ENCODE measurements at regions not wholly inside any gene's neighbourhood (a gene's known extent, or its start where the extent isn't known, plus 50 kb on each side); places are given as distances from the start of the nearest gene placed in this dataset.

- peaks cover 54% of the 10 kb centered on the region for H3K36me3 ChIP-seq (ENCODE audit: insufficient read depth, low read length)
- BruUV-seq (replicated peaks) = no TSS peak
- intact Hi-C loops (cut with micrococcal nuclease; ENCODE audit: unreplicated experiment) = no loop called here
- no peak overlapping the region for H3K4me3 ChIP-seq (ENCODE audit: low read depth, low read length, poor library complexity, severe bottlenecking)
- no peaks in the 10 kb centered on the region; the same call in 1 of the 2 replicates for H4K20me1 ChIP-seq (ENCODE audit: insufficient read depth, low read length)
- TF ChIP-seq EZH2phosphoT487 (IDR thresholded peaks at IDR 0.05; ENCODE audit: borderline replicate concordance, low read depth, low read length) (no peak), CTCF (conservative IDR thresholded peaks at IDR 0.05; ENCODE audit: low read length) (no peak)
- CTCF ChIA-PET (ENCODE audit: unreplicated experiment) = no interaction called here
- POLR2A ChIA-PET = interaction anchor here (1.2 kb wide), 1 partner anchor 8 kb away, joined by 4 read pairs; no protein-coding TSS in a partner anchor
- H3K27ac ChIP-seq (ENCODE audit: low read depth, low read length, poor library complexity, severe bottlenecking) = no peak overlapping the region
- no peak for DNase-seq (ENCODE audit: low spot score)
- H3K9me3 ChIP-seq (ENCODE audit: low read length) = no peaks in the 10 kb centered on the region
- H3K4me1 ChIP-seq (ENCODE audit: insufficient read depth, low read length, poor library complexity, severe bottlenecking) = peaks cover 46% of the 10 kb centered on the region
- H3K4me2 ChIP-seq (ENCODE audit: low read length) = no peak overlapping the region
- H2AFZ ChIP-seq (ENCODE audit: low read length) = no peak overlapping the region
- H3K79me2 ChIP-seq (ENCODE audit: insufficient read depth, low read depth, low read length) = peaks cover 28% of the 10 kb centered on the region; the same call in 1 of the 2 replicates
- H3K9me2 ChIP-seq (ENCODE audit: insufficient read depth, low read length) = no peaks in the 10 kb centered on the region
These were observed 87.1 kb upstream of the KCNA1 start for GRCh38 chr12:4822572-4822971.

- POLR2A ChIA-PET = interaction anchor here (1.0 kb wide), 1 partner anchor 175 kb away, joined by 3 read pairs; no protein-coding TSS in a partner anchor
These were observed 85.3 kb upstream of the KCNA1 start for GRCh38 chr12:4824380-4824779.

More at GRCh38 chr12:4824380-4824779, 85.3 kb upstream of the KCNA1 start:
- Histone ChIP-seq H3K4me3 (ENCODE audit: low read depth, low read length, poor library complexity, severe bottlenecking) (no peak overlapping the region), H3K27ac (ENCODE audit: low read depth, low read length, poor library complexity, severe bottlenecking) (no peak overlapping the region), H3K9me3 (ENCODE audit: low read length) (no peaks in the 10 kb centered on the region), H2AFZ (ENCODE audit: low read length) (no peak overlapping the region), H3K79me2 (ENCODE audit: insufficient read depth, low read depth, low read length) (peaks cover 46% of the 10 kb centered on the region; the same call in 1 of the 2 replicates), H3K9me2 (ENCODE audit: insufficient read depth, low read length) (no peaks in the 10 kb centered on the region), H4K20me1 (ENCODE audit: insufficient read depth, low read length) (no peaks in the 10 kb centered on the region), H3K4me1 (ENCODE audit: insufficient read depth, low read length, poor library complexity, severe bottlenecking) (peaks cover 47% of the 10 kb centered on the region), H3K4me2 (ENCODE audit: low read length) (peak overlapping the region; percentile 87), H3K36me3 (ENCODE audit: insufficient read depth, low read length) (peaks cover 55% of the 10 kb centered on the region)
- intact Hi-C loops (cut with micrococcal nuclease; ENCODE audit: unreplicated experiment) = no loop called here
- no peak for DNase-seq (ENCODE audit: low spot score)
- no TSS peak for BruUV-seq (replicated peaks)
- CTCF ChIA-PET (ENCODE audit: unreplicated experiment) = no interaction called here
- TF ChIP-seq CTCF (conservative IDR thresholded peaks at IDR 0.05; ENCODE audit: low read length) = no peak
- no peak for TF ChIP-seq EZH2phosphoT487 (IDR thresholded peaks at IDR 0.05; ENCODE audit: borderline replicate concordance, low read depth, low read length)

All from OCI-LY7 (cell line).